ENCODE measurements at regions not wholly inside any gene's neighbourhood (a gene's known extent, or its start where the extent isn't known, plus 50 kb on each side); places are given as distances from the start of the nearest gene placed in this dataset.

- no peaks in the 10 kb centered on the region for H3K27me3 ChIP-seq (ENCODE audit: control insufficient read depth, insufficient read depth, low read length)
- H3K9me3 ChIP-seq (ENCODE audit: control insufficient read depth, insufficient read depth, low read length), result no peaks in the 10 kb centered on the region
- no peak for TF ChIP-seq CTCF (IDR thresholded peaks at IDR 0.05; ENCODE audit: low read depth, low read length)
- no peak overlapping the region for H3K4me3 ChIP-seq (ENCODE audit: low read depth, low read length)
- POLR2A ChIA-PET, result no interaction called here
- CTCF ChIA-PET, result no interaction called here
- no peak for DNase-seq (ENCODE audit: low read depth, low spot score)
- no peak overlapping the region for H3K27ac ChIP-seq (ENCODE audit: low read depth, low read length)
Observed at GRCh38 chr3:28587723-28588122, 239.1 kb upstream of the AZI2 start.

- Histone ChIP-seq H3K27ac (ENCODE audit: low read depth, low read length) (no peak overlapping the region), H3K27me3 (ENCODE audit: control insufficient read depth, insufficient read depth, low read length) (no peaks in the 10 kb centered on the region), H3K4me3 (ENCODE audit: low read depth, low read length) (no peak overlapping the region), H3K9me3 (ENCODE audit: control insufficient read depth, insufficient read depth, low read length) (no peaks in the 10 kb centered on the region)
- DNase-seq (ENCODE audit: low read depth, low spot score), result no peak
- TF ChIP-seq CTCF (IDR thresholded peaks at IDR 0.05; ENCODE audit: low read depth, low read length), result no peak
- ChIA-PET CTCF (no interaction called here), POLR2A (no interaction called here)
Observed at GRCh38 chr3:28590216-28590615, 241.6 kb upstream of the AZI2 start.

GRCh38 chr3:28590860-28591259, 242.2 kb upstream of the AZI2 start:
- no peak for DNase-seq (ENCODE audit: low read depth, low spot score)
- Histone ChIP-seq H3K9me3 (ENCODE audit: control insufficient read depth, insufficient read depth, low read length) (no peaks in the 10 kb centered on the region), H3K27ac (ENCODE audit: low read depth, low read length) (no peak overlapping the region), H3K4me3 (ENCODE audit: low read depth, low read length) (no peak overlapping the region), H3K27me3 (ENCODE audit: control insufficient read depth, insufficient read depth, low read length) (no peaks in the 10 kb centered on the region)
- POLR2A ChIA-PET, result no interaction called here
- no peak for TF ChIP-seq CTCF (IDR thresholded peaks at IDR 0.05; ENCODE audit: low read depth, low read length)
- CTCF ChIA-PET, result no interaction called here

GRCh38 chr3:28595372-28595771, 246.7 kb upstream of the AZI2 start:
- DNase-seq (ENCODE audit: low read depth, low spot score), result no peak
- no peaks in the 10 kb centered on the region for H3K27me3 ChIP-seq (ENCODE audit: control insufficient read depth, insufficient read depth, low read length)
- H3K9me3 ChIP-seq (ENCODE audit: control insufficient read depth, insufficient read depth, low read length), result no peaks in the 10 kb centered on the region
- ChIA-PET POLR2A (no interaction called here), CTCF (no interaction called here)
- no peak overlapping the region for H3K4me3 ChIP-seq (ENCODE audit: low read depth, low read length)
- no peak overlapping the region for H3K27ac ChIP-seq (ENCODE audit: low read depth, low read length)
- no peak for TF ChIP-seq CTCF (IDR thresholded peaks at IDR 0.05; ENCODE audit: low read depth, low read length)

GRCh38 chr3:28597452-28597851, 248.8 kb upstream of the AZI2 start:
- Histone ChIP-seq H3K4me3 (ENCODE audit: low read depth, low read length) (no peak overlapping the region), H3K9me3 (ENCODE audit: control insufficient read depth, insufficient read depth, low read length) (no peaks in the 10 kb centered on the region), H3K27ac (ENCODE audit: low read depth, low read length) (no peak overlapping the region), H3K27me3 (ENCODE audit: control insufficient read depth, insufficient read depth, low read length) (no peaks in the 10 kb centered on the region)
- ChIA-PET POLR2A (no interaction called here), CTCF (no interaction called here)
- TF ChIP-seq CTCF (IDR thresholded peaks at IDR 0.05; ENCODE audit: low read depth, low read length), result no peak
- no peak for DNase-seq (ENCODE audit: low read depth, low spot score)
